ENCODE measurements at regions not wholly inside any gene's neighbourhood (a gene's known extent, or its start where the extent isn't known, plus 50 kb on each side); places are given as distances from the start of the nearest gene placed in this dataset.

GRCh38 chr7:25529320-25529719 is 301.0 kb upstream of the NPVF start:
- TF ChIP-seq EZH2 (IDR thresholded peaks at IDR 0.05; ENCODE audit: low read length, unreplicated experiment): no peak
- TF ChIP-seq, protein P1, sequence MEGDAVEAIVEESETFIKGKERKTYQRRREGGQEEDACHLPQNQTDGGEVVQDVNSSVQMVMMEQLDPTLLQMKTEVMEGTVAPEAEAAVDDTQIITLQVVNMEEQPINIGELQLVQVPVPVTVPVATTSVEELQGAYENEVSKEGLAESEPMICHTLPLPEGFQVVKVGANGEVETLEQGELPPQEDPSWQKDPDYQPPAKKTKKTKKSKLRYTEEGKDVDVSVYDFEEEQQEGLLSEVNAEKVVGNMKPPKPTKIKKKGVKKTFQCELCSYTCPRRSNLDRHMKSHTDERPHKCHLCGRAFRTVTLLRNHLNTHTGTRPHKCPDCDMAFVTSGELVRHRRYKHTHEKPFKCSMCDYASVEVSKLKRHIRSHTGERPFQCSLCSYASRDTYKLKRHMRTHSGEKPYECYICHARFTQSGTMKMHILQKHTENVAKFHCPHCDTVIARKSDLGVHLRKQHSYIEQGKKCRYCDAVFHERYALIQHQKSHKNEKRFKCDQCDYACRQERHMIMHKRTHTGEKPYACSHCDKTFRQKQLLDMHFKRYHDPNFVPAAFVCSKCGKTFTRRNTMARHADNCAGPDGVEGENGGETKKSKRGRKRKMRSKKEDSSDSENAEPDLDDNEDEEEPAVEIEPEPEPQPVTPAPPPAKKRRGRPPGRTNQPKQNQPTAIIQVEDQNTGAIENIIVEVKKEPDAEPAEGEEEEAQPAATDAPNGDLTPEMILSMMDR (conservative IDR thresholded peaks at IDR 0.05; ENCODE audit: low read depth, low read length): no peak

All from PC-3 (cell line).